Small intestine (tissue), 7 donors: ENCODE measurements at regions not wholly inside any gene's neighbourhood (a gene's known extent, or its start where the extent isn't known, plus 50 kb on each side); places are given as distances from the start of the nearest gene placed in this dataset.

Experiments
- DNase-seq, 2 donors: peaks; one replicate each; pipeline versions ENCODE4 v3.0.0 to v3.0.0-alpha.2; 2013
- FAIRE-seq: peaks from 2 replicates; lab custom pipeline; 2012; peaks lifted over from hg19 to GRCh38; lab: Jason Lieb, UNC
- H3K27ac ChIP-seq, 3 donors: one replicate each; pipeline ENCODE4 v1.5.1; 2013; ENCODE audit warnings: low read length in 2 of 3, mild to moderate bottlenecking in 2 of 3, control low read depth in 1 of 3, inconsistent platforms in 1 of 3, low read depth in 1 of 3, moderate library complexity in 1 of 3
- H3K27me3 ChIP-seq, 3 donors: one replicate each; pipeline ENCODE4 v1.6.1; 2013; ENCODE audit warnings: low read length in 3 of 3, inconsistent platforms in 1 of 3; ENCODE audit not compliant: control insufficient read depth in 3 of 3, insufficient read depth in 3 of 3
- H3K36me3 ChIP-seq, 3 donors: one replicate each; pipeline ENCODE4 v1.6.1; 2013; ENCODE audit warnings: low read length in 3 of 3, inconsistent platforms in 1 of 3, low read depth in 1 of 3, mild to moderate bottlenecking in 1 of 3, moderate library complexity in 1 of 3; ENCODE audit not compliant: control insufficient read depth in 3 of 3, insufficient read depth in 2 of 3
- H3K4me1 ChIP-seq, 3 donors: one replicate each; pipeline ENCODE4 v1.6.1; 2013; ENCODE audit warnings: low read length in 2 of 3, inconsistent platforms in 1 of 3, low read depth in 1 of 3, mild to moderate bottlenecking in 1 of 3, moderate library complexity in 1 of 3; ENCODE audit not compliant: control insufficient read depth in 3 of 3, insufficient read depth in 2 of 3
- H3K4me3 ChIP-seq, 3 donors: one replicate each; pipeline ENCODE4 v1.5.1; 2013; ENCODE audit warnings: low read length in 3 of 3, control low read depth in 1 of 3, inconsistent platforms in 1 of 3, low read depth in 1 of 3, mild to moderate bottlenecking in 1 of 3, moderate library complexity in 1 of 3
- H3K9me3 ChIP-seq, 2 donors: one replicate each; pipeline ENCODE4 v1.6.1; 2013; ENCODE audit warnings: low read depth in 1 of 2, low read length in 1 of 2; ENCODE audit not compliant: control insufficient read depth in 2 of 2, insufficient read depth in 1 of 2
- WGBS, 3 donors: extraction: QIAGEN DNeasy Blood & Tissue Kit; methylation state at CpG; one replicate each; pipeline ENCODE4 v1.1.7; 2013; 5-methylcytosine and 5-hydroxymethylcytosine counted together
- donor health status: healthy with polysubstance abuse.
- donor health status: control.
- donor health status: control.
- donor health status: Bipolar disorder and iron deficiency.
- donor health status: healthy.

DNA sequence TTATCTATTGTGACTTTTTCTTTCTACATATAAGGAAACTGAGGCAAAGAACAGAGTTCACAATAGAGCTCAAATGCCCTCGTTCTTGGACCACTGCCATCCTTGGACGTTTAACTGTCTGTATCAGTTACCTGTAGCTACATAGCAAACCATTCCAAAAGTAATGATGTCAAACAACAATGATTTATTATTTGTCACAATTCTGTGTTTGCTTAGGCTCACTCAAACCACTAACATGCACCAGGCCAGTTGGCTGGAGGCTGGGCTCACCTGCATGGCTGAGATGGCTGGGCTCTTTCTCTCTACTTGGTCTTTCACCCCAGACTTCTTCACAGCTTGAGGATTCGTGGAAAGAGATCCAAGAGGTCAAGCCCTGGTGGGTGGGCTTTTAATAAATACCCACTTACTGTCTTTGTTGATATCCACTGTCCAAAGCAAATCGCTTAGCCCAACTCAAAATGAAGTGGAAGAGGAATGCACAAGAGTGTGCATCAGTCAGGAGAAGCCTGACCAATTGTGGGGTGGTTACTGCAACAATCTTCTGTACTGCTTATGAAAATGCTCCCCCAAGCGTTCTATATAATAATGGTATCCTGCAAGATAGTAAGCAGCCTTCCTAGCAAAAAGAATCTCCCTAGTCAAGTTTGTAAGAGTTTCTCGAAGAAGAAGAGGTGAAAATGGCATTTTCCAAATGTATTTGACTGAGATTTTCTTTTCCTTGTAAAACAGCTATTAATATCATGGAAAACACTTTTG lies 163.5 kb upstream of the NT5C1B start:
- 65 to 69% (median 69%) methylated on average over 6 of the region's 6 CpGs for WGBS, 3 donors
- no peaks in the 10 kb centered on the region for H3K9me3 ChIP-seq
- FAIRE-seq (no peak), DNase-seq (no peak)
- H3K27me3 ChIP-seq: no peaks in the 10 kb centered on the region
- H3K36me3 ChIP-seq: no peaks in the 10 kb centered on the region
- no peak overlapping the region for H3K27ac ChIP-seq
- peaks cover 0 to 11% (median 0%) of the 10 kb centered on the region in 3 donors for H3K4me1 ChIP-seq
- no peak overlapping the region for H3K4me3 ChIP-seq

GRCh38 chr2:18752022-18752493 lies 162.7 kb upstream of the NT5C1B start:
- FAIRE-seq: no peak
- WGBS, 3 donors: 61 to 82% (median 68%) methylated on average over 10 of the region's 10 CpGs
- Histone ChIP-seq H3K27me3 (no peaks in the 10 kb centered on the region), H3K4me3 (no peak overlapping the region), H3K4me1 (peaks cover 0 to 11% (median 0%) of the 10 kb centered on the region in 3 donors), H3K9me3 (no peaks in the 10 kb centered on the region), H3K36me3 (no peaks in the 10 kb centered on the region), H3K27ac (no peak overlapping the region)
- DNase-seq: peak; percentile 1 to 23

GRCh38 chr2:18750672-18751554 lies 161.5 kb upstream of the NT5C1B start:
- Histone ChIP-seq H3K9me3 (no peaks in the 10 kb centered on the region), H3K27ac (no peak overlapping the region), H3K4me3 (no peak overlapping the region), H3K4me1 (peaks cover 0 to 11% (median 0%) of the 10 kb centered on the region in 3 donors), H3K27me3 (no peaks in the 10 kb centered on the region), H3K36me3 (no peaks in the 10 kb centered on the region)
- WGBS, 3 donors: 64 to 73% (median 65%) methylated on average over 5 of the region's 5 CpGs
- no peak for DNase-seq
- no peak for FAIRE-seq

- WGBS, 3 donors: 0 to 2% (median 1%) methylated on average over 2 of the region's 2 CpGs
- FAIRE-seq (peak; percentile 95), DNase-seq (peak; percentile 57 to 71)
- H3K36me3 ChIP-seq: no peaks in the 10 kb centered on the region
- H3K27ac ChIP-seq: no peak overlapping the region
- no peaks in the 10 kb centered on the region for H3K9me3 ChIP-seq
- H3K27me3 ChIP-seq: no peaks in the 10 kb centered on the region
- no peak overlapping the region for H3K4me3 ChIP-seq
- H3K4me1 ChIP-seq: peaks cover 0 to 11% (median 0%) of the 10 kb centered on the region in 3 donors
These were observed 160.7 kb upstream of the NT5C1B start for GRCh38 chr2:18749912-18750526.

DNA sequence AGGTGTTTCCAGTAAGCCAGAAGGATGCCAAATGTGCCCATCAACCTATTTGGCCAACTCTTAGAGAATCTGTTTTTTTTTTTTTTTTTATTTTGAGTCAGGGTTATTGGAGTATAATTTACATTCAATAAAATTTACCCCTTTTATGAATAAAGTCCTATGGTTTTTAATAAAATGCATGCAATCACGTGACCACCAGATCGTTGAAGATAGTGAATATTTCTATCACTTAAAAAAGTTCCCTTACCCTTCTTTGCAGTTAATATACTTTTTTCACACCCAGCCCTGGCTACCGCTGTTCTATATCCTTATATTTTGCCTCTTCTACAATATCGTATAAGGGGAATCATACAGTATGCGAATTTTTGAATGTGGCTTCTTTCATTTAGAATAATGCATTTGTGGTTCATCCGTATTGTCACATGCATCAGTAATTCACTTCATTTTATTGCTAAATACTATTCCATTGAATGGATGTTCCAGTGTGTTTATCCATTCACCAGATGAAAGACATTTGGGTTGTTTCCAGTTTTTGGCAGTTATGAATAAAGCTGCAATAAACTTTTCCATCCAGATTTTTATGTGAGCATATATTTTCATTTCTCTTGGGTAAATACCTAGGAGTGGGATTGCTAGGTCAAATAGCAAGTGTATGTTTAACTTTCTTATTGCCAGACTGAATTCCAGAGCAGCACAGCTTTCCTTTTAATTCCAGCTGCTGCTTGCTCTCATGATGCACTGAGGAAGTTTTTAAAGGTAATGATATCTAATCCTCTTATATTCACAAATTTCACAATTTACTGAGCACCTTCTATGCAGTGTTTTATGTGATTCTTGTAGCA lies 156.3 kb upstream of the NT5C1B start:
- Histone ChIP-seq H3K27ac (no peak overlapping the region), H3K4me1 (peaks cover 0 to 4% (median 0%) of the 10 kb centered on the region in 3 donors), H3K4me3 (no peak overlapping the region), H3K27me3 (no peaks in the 10 kb centered on the region), H3K36me3 (no peaks in the 10 kb centered on the region), H3K9me3 (no peaks in the 10 kb centered on the region)
- FAIRE-seq: no peak
- no peak for DNase-seq
- WGBS, 3 donors: 90 to 94% (median 92%) methylated on average over 6 of the region's 6 CpGs

- FAIRE-seq (no peak), DNase-seq (no peak)
- H3K27ac ChIP-seq: no peak overlapping the region
- H3K9me3 ChIP-seq: no peaks in the 10 kb centered on the region
- H3K27me3 ChIP-seq: no peaks in the 10 kb centered on the region
- no peaks in the 10 kb centered on the region for H3K4me1 ChIP-seq
- no peaks in the 10 kb centered on the region for H3K36me3 ChIP-seq
- 81 to 91% (median 90%) methylated on average over 12 of the region's 12 CpGs for WGBS, 3 donors
- H3K4me3 ChIP-seq: no peak overlapping the region
These were observed 152.7 kb upstream of the NT5C1B start for GRCh38 chr2:18741895-18742732.

GRCh38 chr2:18741191-18741590 lies 151.8 kb upstream of the NT5C1B start:
- no peaks in the 10 kb centered on the region for H3K27me3 ChIP-seq
- no peak overlapping the region for H3K27ac ChIP-seq
- no peaks in the 10 kb centered on the region for H3K4me1 ChIP-seq
- DNase-seq (no peak), FAIRE-seq (no peak)
- H3K4me3 ChIP-seq: no peak overlapping the region
- H3K9me3 ChIP-seq: no peaks in the 10 kb centered on the region
- H3K36me3 ChIP-seq: no peaks in the 10 kb centered on the region
